ENCODE measurements at regions not wholly inside any gene's neighbourhood (a gene's known extent, or its start where the extent isn't known, plus 50 kb on each side); places are given as distances from the start of the nearest gene placed in this dataset.

GRCh38 chr16:73387979-73388378 is 340.1 kb upstream of the ZFHX3 start:
- TF ChIP-seq YY1 (IDR thresholded peaks at IDR 0.05; ENCODE audit: low read depth, low read length), result peak; percentile 92
- TF ChIP-seq EZH2 (IDR thresholded peaks at IDR 0.05; ENCODE audit: low read depth, low read length, severe bottlenecking), result no peak
- no peak overlapping the region for H2BK120ac ChIP-seq (replicated peaks; ENCODE audit: low read depth, low read length)
- H4K20me1 ChIP-seq (replicated peaks in 1 of 2; ENCODE audit: control insufficient read depth in 1 of 2, insufficient read depth in 2 of 2, low read length in 2 of 2), result no peaks in the 10 kb centered on the region
- no peaks in the 10 kb centered on the region for H3K79me2 ChIP-seq (ENCODE audit: control insufficient read depth in 1 of 2, insufficient read depth in 2 of 2, low read length in 2 of 2)
- 93% methylated on average over 3 of the region's 3 CpGs; no CpG with 5 or more reads in 1 of the 2 experiments for WGBS, 2 experiments (ENCODE audit: extremely low coverage in 1 of 2, insufficient coverage in 1 of 2, insufficient read length in 1 of 2, insufficient replicate concordance in 2 of 2, low coverage in 1 of 2, low lambda C conversion rate in 2 of 2, missing lambda C conversion rate in 1 of 2)
- no peak overlapping the region for H2BK15ac ChIP-seq (ENCODE audit: low read length)
- H4K8ac ChIP-seq (ENCODE audit: extremely low read depth, insufficient read depth, low read length), result no peak overlapping the region
- FAIRE-seq (no peak), DNase-seq (ENCODE audit: low read depth in 1 of 2, low spot score in 2 of 2) (no peak)
- H3K23me2 ChIP-seq (ENCODE audit: low read depth, low read length), result no peaks in the 10 kb centered on the region
- no peaks in the 10 kb centered on the region; a peak in 1 of 8 replicates for H3K36me3 ChIP-seq (ENCODE audit: control insufficient read depth in 2 of 4, insufficient read depth in 4 of 4, low read length in 3 of 4)
- H3K18ac ChIP-seq (ENCODE audit: extremely low read depth, low read length), result no peak overlapping the region
- H3K14ac ChIP-seq (ENCODE audit: insufficient read length), result no peak overlapping the region
- ChIA-PET POLR2A (ENCODE audit: partially characterized antibody) (no interaction called here), CTCF (ENCODE audit: partially characterized antibody) (no interaction called here)
- no peak overlapping the region for H2BK20ac ChIP-seq (ENCODE audit: low read length)
- H2AFZ ChIP-seq (ENCODE audit: low read length), result no peak overlapping the region
- H4K5ac ChIP-seq (ENCODE audit: insufficient read length, low read depth, low read length), result no peak overlapping the region
- H2BK5ac ChIP-seq (ENCODE audit: low read depth, low read length), result no peak overlapping the region
- no peak overlapping the region for H3K23ac ChIP-seq (ENCODE audit: insufficient read length)
- no peaks in the 10 kb centered on the region for H3K27me3 ChIP-seq (replicated peaks in 1 of 4; ENCODE audit: control insufficient read depth in 3 of 4, extremely low read depth in 1 of 4, insufficient read depth in 3 of 4, low read length in 3 of 4)
- H3K9me3 ChIP-seq (ENCODE audit: insufficient read depth in 2 of 2, low read depth in 1 of 2, low read length in 1 of 2), result no peaks in the 10 kb centered on the region
- no peak overlapping the region for H3K4me2 ChIP-seq (ENCODE audit: insufficient read depth in 1 of 2, low read depth in 2 of 2, low read length in 2 of 2)
- H3K4ac ChIP-seq (replicated peaks; ENCODE audit: insufficient read length, low read depth, low read length), result no peak overlapping the region
- no peak overlapping the region for H3K9ac ChIP-seq (replicated peaks in 1 of 4; ENCODE audit: extremely low read depth in 1 of 4, low read depth in 3 of 4, low read length in 3 of 4)
- no peak overlapping the region for H4K91ac ChIP-seq (replicated peaks; ENCODE audit: insufficient read length, low read length)
- no peak overlapping the region for H3K56ac ChIP-seq (replicated peaks; ENCODE audit: insufficient read length, low read depth, low read length)
- H2AK5ac ChIP-seq (ENCODE audit: low read depth, low read length), result no peak overlapping the region
- no peaks in the 10 kb centered on the region for H3K79me1 ChIP-seq (ENCODE audit: low read depth, low read length)
- no peak overlapping the region for H2BK12ac ChIP-seq (ENCODE audit: low read depth, low read length)
- no peak overlapping the region for H3K4me3 ChIP-seq (ENCODE audit: extremely low read depth in 1 of 4, insufficient read depth in 2 of 4, low read depth in 3 of 4, low read length in 4 of 4)
- no peaks in the 10 kb centered on the region; a peak in 2 of 7 replicates for H3K4me1 ChIP-seq (replicated peaks in 1 of 4; ENCODE audit: control insufficient read depth in 3 of 4, insufficient read depth in 4 of 4, low read length in 3 of 4)
- no peak overlapping the region for H3K27ac ChIP-seq (ENCODE audit: low read depth, low read length)

All from H1 (cell line).